Keratinocyte (primary cell): ENCODE measurements at regions not wholly inside any gene's neighbourhood (a gene's known extent, or its start where the extent isn't known, plus 50 kb on each side); places are given as distances from the start of the nearest gene placed in this dataset.

Experiments
- EZH2 ChIP-seq: IDR thresholded peaks from one replicate; pipeline ENCODE4 v1.6.1; 2012; ENCODE audit warnings: inconsistent platforms, mild to moderate bottlenecking, low read length, moderate library complexity
- TF ChIP-seq, protein P1 (sequence below), 3 experiments: IDR thresholded peaks in 1 of 3; conservative IDR thresholded peaks in 1 of 3; optimal IDR thresholded peaks in 1 of 3; 2 replicates in 2 of 3; 3 replicates in 1 of 3; pipeline versions ENCODE3 to v1.5.1; 2011; ENCODE audit warnings: low read length in 3 of 3, mild to moderate bottlenecking in 3 of 3, moderate library complexity in 2 of 3, control low read depth in 1 of 3, inconsistent platforms in 1 of 3; ENCODE audit not compliant: insufficient read depth in 2 of 3; ENCODE audit errors: extremely low read depth in 1 of 3

GRCh38 chr13:91280801-91281200, 66.7 kb upstream of the MIR17HG start:
- TF ChIP-seq, protein P1, sequence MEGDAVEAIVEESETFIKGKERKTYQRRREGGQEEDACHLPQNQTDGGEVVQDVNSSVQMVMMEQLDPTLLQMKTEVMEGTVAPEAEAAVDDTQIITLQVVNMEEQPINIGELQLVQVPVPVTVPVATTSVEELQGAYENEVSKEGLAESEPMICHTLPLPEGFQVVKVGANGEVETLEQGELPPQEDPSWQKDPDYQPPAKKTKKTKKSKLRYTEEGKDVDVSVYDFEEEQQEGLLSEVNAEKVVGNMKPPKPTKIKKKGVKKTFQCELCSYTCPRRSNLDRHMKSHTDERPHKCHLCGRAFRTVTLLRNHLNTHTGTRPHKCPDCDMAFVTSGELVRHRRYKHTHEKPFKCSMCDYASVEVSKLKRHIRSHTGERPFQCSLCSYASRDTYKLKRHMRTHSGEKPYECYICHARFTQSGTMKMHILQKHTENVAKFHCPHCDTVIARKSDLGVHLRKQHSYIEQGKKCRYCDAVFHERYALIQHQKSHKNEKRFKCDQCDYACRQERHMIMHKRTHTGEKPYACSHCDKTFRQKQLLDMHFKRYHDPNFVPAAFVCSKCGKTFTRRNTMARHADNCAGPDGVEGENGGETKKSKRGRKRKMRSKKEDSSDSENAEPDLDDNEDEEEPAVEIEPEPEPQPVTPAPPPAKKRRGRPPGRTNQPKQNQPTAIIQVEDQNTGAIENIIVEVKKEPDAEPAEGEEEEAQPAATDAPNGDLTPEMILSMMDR (optimal IDR thresholded peaks at IDR 0.05 in 1 of 3, IDR thresholded peaks at IDR 0.05 in 1 of 3, conservative IDR thresholded peaks at IDR 0.05 in 1 of 3; ENCODE audit: extremely low read depth in 1 of 3, insufficient read depth in 2 of 3, low read length in 3 of 3), result no peak
- no peak for TF ChIP-seq EZH2
